Gastroesophageal sphincter (tissue), 4 donors: ENCODE measurements at regions not wholly inside any gene's neighbourhood (a gene's known extent, or its start where the extent isn't known, plus 50 kb on each side); places are given as distances from the start of the nearest gene placed in this dataset.

Experiments
- ATAC-seq: fragments of 150-250 bp; one replicate; pipeline ENCODE4 v1.9.1; 2016; ENCODE audit warnings: mild to moderate bottlenecking, moderate library complexity
- H3K27ac ChIP-seq, 4 donors: fragments of 200-600 bp; sonication (generic) in 3 of 4; 1 replicate in 3 of 4; 2 replicates in 1 of 4; pipeline ENCODE4 v1.5.1; 2016 to 2019
- H3K27me3 ChIP-seq: fragments of 200-600 bp; sonication (generic); one replicate; pipeline ENCODE4 v1.5.1; 2019
- H3K36me3 ChIP-seq, 2 donors: fragments of 200-600 bp; sonication (generic); one replicate each; pipeline ENCODE4 v1.5.1; 2019; ENCODE audit warnings: control low read depth in 1 of 2
- H3K4me1 ChIP-seq, 3 donors: fragments of 200-600 bp; sonication (generic); 1 replicate in 2 of 3; 2 replicates in 1 of 3; pipeline ENCODE4 v1.5.1; 2016 to 2019; ENCODE audit warnings: control low read depth in 2 of 3
- H3K4me3 ChIP-seq, 2 donors: fragments of 200-600 bp; sonication (generic); one replicate each; pipeline ENCODE4 v1.5.1; 2019; ENCODE audit warnings: mild to moderate bottlenecking in 1 of 2, moderate library complexity in 1 of 2
- H3K9me3 ChIP-seq, 3 donors: fragments of 200-600 bp; sonication (generic); one replicate each; pipeline ENCODE4 v1.5.1; 2017 to 2019; ENCODE audit warnings: control low read depth in 2 of 3
- CTCF ChIP-seq, 4 experiments: fragments of 200-600 bp in 2 of 4; fragments of 450-650 bp in 2 of 4; sonication (generic) in 1 of 4; IDR thresholded peaks; one replicate each; pipeline ENCODE4 v1.5.1; 2017 to 2019; ENCODE audit warnings: antibody characterized with exemption in 4 of 4, mild to moderate bottlenecking in 2 of 4, moderate library complexity in 2 of 4
- EP300 ChIP-seq: sonication (generic); formaldehyde crosslinking; IDR thresholded peaks from one replicate; pipeline ENCODE4 v1.6.1; 2017; ENCODE audit warnings: antibody characterized with exemption, mild to moderate bottlenecking
- POLR2A ChIP-seq, 2 donors: fragments of 450-650 bp; IDR thresholded peaks; one replicate each; pipeline ENCODE4 v1.6.1; 2017; ENCODE audit warnings: antibody characterized with exemption in 2 of 2, mild to moderate bottlenecking in 2 of 2, moderate library complexity in 1 of 2
- POLR2AphosphoS5 ChIP-seq: sonication (generic); formaldehyde crosslinking; IDR thresholded peaks from one replicate; pipeline ENCODE4 v1.6.1; 2017; ENCODE audit warnings: antibody characterized with exemption
- WGBS, 2 donors: methylation state at CpG; one replicate each; pipeline ENCODE4 v1.1.5; 2018; ENCODE audit warnings: low coverage in 1 of 2; 5-methylcytosine and 5-hydroxymethylcytosine counted together

- Histone ChIP-seq H3K27me3 (no peaks in the 10 kb centered on the region), H3K4me1 (peaks cover 0 to 25% (median 4%) of the 10 kb centered on the region in 3 donors), H3K4me3 (no peak overlapping the region), H3K27ac (no peak overlapping the region), H3K36me3 (no peaks in the 10 kb centered on the region), H3K9me3 (no peaks in the 10 kb centered on the region)
- WGBS, 2 donors, result 68 to 72% methylated on average over 2 of the region's 2 CpGs
- TF ChIP-seq POLR2AphosphoS5 (no peak), EP300 (no peak), CTCF (IDR thresholded peaks at IDR 0.05) (no peak), POLR2A (IDR thresholded peaks at IDR 0.05) (no peak)
- ATAC-seq, result no peak
These were observed 90.4 kb upstream of the ROPN1 start for GRCh38 chr3:124082343-124082742.

- H3K27ac ChIP-seq, result peak overlapping the region in 2 of 4 donors; percentile 25 to 46
- ATAC-seq, result peak; percentile 31
- no peaks in the 10 kb centered on the region for H3K36me3 ChIP-seq
- no peak for TF ChIP-seq EP300
- TF ChIP-seq POLR2AphosphoS5, result peak; percentile 51
- TF ChIP-seq CTCF (IDR thresholded peaks at IDR 0.05), result no peak
- no peak for TF ChIP-seq POLR2A (IDR thresholded peaks at IDR 0.05)
- WGBS, 2 donors, result 37 to 57% methylated on average over 5 of the region's 7 CpGs
- peaks cover 0 to 16% (median 4%) of the 10 kb centered on the region in 3 donors for H3K4me1 ChIP-seq
- H3K9me3 ChIP-seq, result no peaks in the 10 kb centered on the region
- H3K4me3 ChIP-seq, result no peak overlapping the region
- H3K27me3 ChIP-seq, result no peaks in the 10 kb centered on the region
These were observed 92.3 kb upstream of the ROPN1 start for GRCh38 chr3:124084022-124084881.

GRCh38 chr3:124088801-124089200 lies 96.9 kb upstream of the ROPN1 start:
- peaks cover 0 to 13% (median 4%) of the 10 kb centered on the region in 3 donors for H3K4me1 ChIP-seq
- H3K4me3 ChIP-seq, result no peak overlapping the region
- no peak for ATAC-seq
- H3K9me3 ChIP-seq, result no peaks in the 10 kb centered on the region
- H3K27ac ChIP-seq, result no peak overlapping the region
- no peaks in the 10 kb centered on the region for H3K36me3 ChIP-seq
- WGBS, 2 donors, result 67 to 72% methylated on average over 2 of the region's 2 CpGs
- H3K27me3 ChIP-seq, result no peaks in the 10 kb centered on the region
- no peak for TF ChIP-seq POLR2AphosphoS5
- TF ChIP-seq CTCF (IDR thresholded peaks at IDR 0.05), result no peak
- TF ChIP-seq POLR2A (IDR thresholded peaks at IDR 0.05), result no peak
- TF ChIP-seq EP300, result no peak

GRCh38 chr3:124089214-124089613 lies 97.3 kb upstream of the ROPN1 start:
- H3K27me3 ChIP-seq, result no peaks in the 10 kb centered on the region
- no peak for ATAC-seq
- H3K27ac ChIP-seq, result no peak overlapping the region
- no peaks in the 10 kb centered on the region for H3K36me3 ChIP-seq
- H3K4me1 ChIP-seq, result peaks cover 0 to 10% (median 2%) of the 10 kb centered on the region in 3 donors
- no peaks in the 10 kb centered on the region for H3K9me3 ChIP-seq
- TF ChIP-seq CTCF (IDR thresholded peaks at IDR 0.05), result no peak
- H3K4me3 ChIP-seq, result no peak overlapping the region
- 88 to 100% methylated on average over 1 to 2 of the region's 2 CpGs for WGBS, 2 donors

- no peaks in the 10 kb centered on the region for H3K36me3 ChIP-seq
- no peak for ATAC-seq
- H3K27ac ChIP-seq, result no peak overlapping the region
- no peaks in the 10 kb centered on the region for H3K9me3 ChIP-seq
- H3K27me3 ChIP-seq, result no peaks in the 10 kb centered on the region
- no peaks in the 10 kb centered on the region for H3K4me1 ChIP-seq
- WGBS, 2 donors, result 83 to 86% methylated on average over 1 of the region's 1 CpG
- no peak overlapping the region for H3K4me3 ChIP-seq
- no peak for TF ChIP-seq EP300
- TF ChIP-seq POLR2AphosphoS5, result no peak
- no peak for TF ChIP-seq CTCF (IDR thresholded peaks at IDR 0.05)
- no peak for TF ChIP-seq POLR2A (IDR thresholded peaks at IDR 0.05)
These were observed 99.8 kb upstream of the ROPN1 start for GRCh38 chr3:124091716-124092115.
